ENCODE measurements at regions not wholly inside any gene's neighbourhood (a gene's known extent, or its start where the extent isn't known, plus 50 kb on each side); places are given as distances from the start of the nearest gene placed in this dataset.

DNA sequence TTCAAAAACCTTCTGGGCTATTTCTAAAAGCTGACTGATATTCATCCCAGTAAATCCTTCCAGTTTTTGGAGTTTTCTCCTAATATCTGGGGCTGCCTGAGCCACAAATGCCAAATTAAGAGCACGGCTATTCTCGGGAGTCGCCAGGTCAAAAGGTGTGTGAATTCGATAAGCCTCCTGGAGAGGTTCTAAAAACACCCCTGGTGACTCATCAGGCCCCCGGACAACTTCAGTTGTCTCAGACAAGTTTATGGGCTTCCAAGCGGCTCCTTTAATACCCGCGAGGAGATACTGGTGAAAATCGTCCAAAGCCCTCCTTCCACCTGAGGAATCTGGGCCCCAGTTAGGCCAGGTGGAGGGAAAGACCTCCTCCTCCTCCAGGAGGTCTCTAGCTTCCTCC, 677.1 kb downstream of the TMEM121 start:
- Histone ChIP-seq H3K27me3 (ENCODE audit: control insufficient read depth, insufficient read depth, low read length) (no peaks in the 10 kb centered on the region), H3K27ac (ENCODE audit: low read depth, low read length) (no peak overlapping the region), H3K4me3 (ENCODE audit: low read depth, low read length) (no peak overlapping the region), H3K9ac (ENCODE audit: low read depth, low read length) (no peak overlapping the region), H3K4me1 (ENCODE audit: control insufficient read depth, insufficient read depth, low read length) (no peaks in the 10 kb centered on the region), H3K36me3 (ENCODE audit: control insufficient read depth, insufficient read depth, low read length) (no peaks in the 10 kb centered on the region), H3K9me3 (ENCODE audit: control insufficient read depth, insufficient read depth, low read length) (peaks cover 89% of the 10 kb centered on the region)

DNA sequence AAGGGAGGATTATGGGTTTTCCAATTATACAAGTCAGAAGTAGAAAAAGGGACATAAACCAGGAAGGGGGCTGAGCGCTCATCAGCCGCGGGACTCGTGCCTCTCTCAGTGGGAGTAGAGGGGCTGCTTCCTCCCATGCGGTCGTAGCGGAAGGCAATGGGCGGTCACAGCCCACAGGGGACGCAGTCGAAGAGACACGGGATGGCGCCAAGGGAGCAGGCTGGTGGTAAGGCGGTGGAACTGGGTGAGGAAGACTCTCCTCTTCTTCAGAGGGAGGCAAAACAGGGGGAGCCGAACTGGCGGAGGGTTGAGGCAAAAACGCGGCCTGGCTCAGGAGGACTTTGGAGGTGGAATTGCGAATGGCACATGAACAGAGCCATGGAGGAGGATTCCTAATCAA, 677.7 kb downstream of the TMEM121 start:
- H3K27ac ChIP-seq (ENCODE audit: low read depth, low read length) = no peak overlapping the region
- peaks cover 89% of the 10 kb centered on the region for H3K9me3 ChIP-seq (ENCODE audit: control insufficient read depth, insufficient read depth, low read length)
- no peaks in the 10 kb centered on the region for H3K4me1 ChIP-seq (ENCODE audit: control insufficient read depth, insufficient read depth, low read length)
- H3K36me3 ChIP-seq (ENCODE audit: control insufficient read depth, insufficient read depth, low read length) = no peaks in the 10 kb centered on the region
- no peaks in the 10 kb centered on the region for H3K27me3 ChIP-seq (ENCODE audit: control insufficient read depth, insufficient read depth, low read length)
- no peak overlapping the region for H3K4me3 ChIP-seq (ENCODE audit: low read depth, low read length)
- H3K9ac ChIP-seq (ENCODE audit: low read depth, low read length) = no peak overlapping the region

DNA sequence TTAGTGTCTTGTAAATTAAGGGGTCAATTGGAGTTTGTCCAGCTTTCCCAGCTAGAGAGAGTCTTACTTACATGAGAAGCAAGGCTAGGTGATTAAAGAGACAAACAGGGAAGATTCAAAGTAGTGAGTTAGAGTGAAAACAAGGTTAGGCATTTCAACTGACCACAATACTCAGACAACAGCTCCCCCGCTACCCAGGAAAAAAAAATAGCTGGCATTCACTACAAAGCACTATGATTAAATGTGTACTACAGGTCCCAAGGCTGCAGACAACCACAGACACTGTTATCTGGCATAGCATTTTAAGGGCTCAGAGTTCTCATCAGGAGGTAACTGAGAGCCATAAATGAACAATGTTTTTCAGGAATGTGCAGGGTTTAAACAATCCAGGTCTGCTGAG, 680.9 kb downstream of the TMEM121 start:
- H3K27ac ChIP-seq (ENCODE audit: low read depth, low read length) = no peak overlapping the region
- H3K9ac ChIP-seq (ENCODE audit: low read depth, low read length) = no peak overlapping the region
- H3K9me3 ChIP-seq (ENCODE audit: control insufficient read depth, insufficient read depth, low read length) = peaks cover 88% of the 10 kb centered on the region
- H3K4me1 ChIP-seq (ENCODE audit: control insufficient read depth, insufficient read depth, low read length) = no peaks in the 10 kb centered on the region
- H3K4me3 ChIP-seq (ENCODE audit: low read depth, low read length) = no peak overlapping the region
- H3K36me3 ChIP-seq (ENCODE audit: control insufficient read depth, insufficient read depth, low read length) = no peaks in the 10 kb centered on the region
- H3K27me3 ChIP-seq (ENCODE audit: control insufficient read depth, insufficient read depth, low read length) = no peaks in the 10 kb centered on the region

GRCh38 chr14:106208794-106209193, 682.4 kb downstream of the TMEM121 start:
- Histone ChIP-seq H3K36me3 (ENCODE audit: control insufficient read depth, insufficient read depth, low read length) (no peaks in the 10 kb centered on the region), H3K27me3 (ENCODE audit: control insufficient read depth, insufficient read depth, low read length) (no peaks in the 10 kb centered on the region), H3K27ac (ENCODE audit: low read depth, low read length) (no peak overlapping the region), H3K4me1 (ENCODE audit: control insufficient read depth, insufficient read depth, low read length) (no peaks in the 10 kb centered on the region), H3K9ac (ENCODE audit: low read depth, low read length) (no peak overlapping the region), H3K9me3 (ENCODE audit: control insufficient read depth, insufficient read depth, low read length) (peaks cover 85% of the 10 kb centered on the region), H3K4me3 (ENCODE audit: low read depth, low read length) (no peak overlapping the region; the same call in 1 of the 2 replicates)

- Histone ChIP-seq H3K4me1 (ENCODE audit: control insufficient read depth, insufficient read depth, low read length) (no peaks in the 10 kb centered on the region), H3K4me3 (ENCODE audit: low read depth, low read length) (no peak overlapping the region), H3K27me3 (ENCODE audit: control insufficient read depth, insufficient read depth, low read length) (no peaks in the 10 kb centered on the region), H3K27ac (ENCODE audit: low read depth, low read length) (no peak overlapping the region), H3K9ac (ENCODE audit: low read depth, low read length) (no peak overlapping the region), H3K9me3 (ENCODE audit: control insufficient read depth, insufficient read depth, low read length) (peaks cover 84% of the 10 kb centered on the region), H3K36me3 (ENCODE audit: control insufficient read depth, insufficient read depth, low read length) (no peaks in the 10 kb centered on the region)
Observed at GRCh38 chr14:106209755-106210154, 683.4 kb downstream of the TMEM121 start.

GRCh38 chr14:106210650-106211049, 684.3 kb downstream of the TMEM121 start:
- Histone ChIP-seq H3K9ac (ENCODE audit: low read depth, low read length) (no peak overlapping the region), H3K27me3 (ENCODE audit: control insufficient read depth, insufficient read depth, low read length) (no peaks in the 10 kb centered on the region), H3K4me3 (ENCODE audit: low read depth, low read length) (no peak overlapping the region), H3K4me1 (ENCODE audit: control insufficient read depth, insufficient read depth, low read length) (no peaks in the 10 kb centered on the region), H3K9me3 (ENCODE audit: control insufficient read depth, insufficient read depth, low read length) (peaks cover 84% of the 10 kb centered on the region), H3K27ac (ENCODE audit: low read depth, low read length) (no peak overlapping the region), H3K36me3 (ENCODE audit: control insufficient read depth, insufficient read depth, low read length) (no peaks in the 10 kb centered on the region)

GRCh38 chr14:106211334-106211900, 685.0 kb downstream of the TMEM121 start:
- Histone ChIP-seq H3K9me3 (ENCODE audit: control insufficient read depth, insufficient read depth, low read length) (peaks cover 87% of the 10 kb centered on the region), H3K36me3 (ENCODE audit: control insufficient read depth, insufficient read depth, low read length) (no peaks in the 10 kb centered on the region), H3K27me3 (ENCODE audit: control insufficient read depth, insufficient read depth, low read length) (no peaks in the 10 kb centered on the region), H3K9ac (ENCODE audit: low read depth, low read length) (no peak overlapping the region), H3K27ac (ENCODE audit: low read depth, low read length) (no peak overlapping the region), H3K4me3 (ENCODE audit: low read depth, low read length) (no peak overlapping the region), H3K4me1 (ENCODE audit: control insufficient read depth, insufficient read depth, low read length) (no peaks in the 10 kb centered on the region)

DNA sequence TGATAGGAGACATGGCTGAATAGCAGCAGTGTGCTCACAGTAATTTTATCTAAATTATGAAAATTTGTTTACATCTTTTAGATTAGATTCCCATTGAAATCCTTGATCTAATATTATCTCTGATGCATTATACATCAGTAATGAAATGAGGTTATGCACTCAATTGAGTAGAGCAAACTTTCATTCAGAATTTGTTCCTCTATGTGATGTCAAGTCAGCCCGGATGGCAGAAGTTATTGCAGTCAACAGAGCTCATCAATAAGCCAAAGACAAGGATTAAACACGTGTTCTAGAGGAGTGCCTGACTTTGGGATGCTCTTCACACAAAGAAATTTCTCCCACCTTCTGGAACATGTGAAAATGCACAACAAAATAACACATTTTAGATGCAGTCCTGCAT, 688.8 kb downstream of the TMEM121 start:
- no peaks in the 10 kb centered on the region for H3K36me3 ChIP-seq (ENCODE audit: control insufficient read depth, insufficient read depth, low read length)
- no peaks in the 10 kb centered on the region for H3K27me3 ChIP-seq (ENCODE audit: control insufficient read depth, insufficient read depth, low read length)
- H3K4me3 ChIP-seq (ENCODE audit: low read depth, low read length) = no peak overlapping the region
- H3K27ac ChIP-seq (ENCODE audit: low read depth, low read length) = no peak overlapping the region
- no peak overlapping the region for H3K9ac ChIP-seq (ENCODE audit: low read depth, low read length)
- peaks cover 91% of the 10 kb centered on the region for H3K9me3 ChIP-seq (ENCODE audit: control insufficient read depth, insufficient read depth, low read length)
- H3K4me1 ChIP-seq (ENCODE audit: control insufficient read depth, insufficient read depth, low read length) = no peaks in the 10 kb centered on the region

- Histone ChIP-seq H3K27me3 (ENCODE audit: control insufficient read depth, insufficient read depth, low read length) (no peaks in the 10 kb centered on the region), H3K36me3 (ENCODE audit: control insufficient read depth, insufficient read depth, low read length) (no peaks in the 10 kb centered on the region), H3K4me3 (ENCODE audit: low read depth, low read length) (no peak overlapping the region), H3K9me3 (ENCODE audit: control insufficient read depth, insufficient read depth, low read length) (peaks cover 87% of the 10 kb centered on the region), H3K9ac (ENCODE audit: low read depth, low read length) (no peak overlapping the region), H3K4me1 (ENCODE audit: control insufficient read depth, insufficient read depth, low read length) (no peaks in the 10 kb centered on the region), H3K27ac (ENCODE audit: low read depth, low read length) (no peak overlapping the region)
Observed at GRCh38 chr14:106216679-106217078, 690.3 kb downstream of the TMEM121 start.

GRCh38 chr14:106218174-106218573, 691.8 kb downstream of the TMEM121 start:
- Histone ChIP-seq H3K4me1 (ENCODE audit: control insufficient read depth, insufficient read depth, low read length) (no peaks in the 10 kb centered on the region), H3K9me3 (ENCODE audit: control insufficient read depth, insufficient read depth, low read length) (peaks cover 88% of the 10 kb centered on the region), H3K27me3 (ENCODE audit: control insufficient read depth, insufficient read depth, low read length) (no peaks in the 10 kb centered on the region), H3K4me3 (ENCODE audit: low read depth, low read length) (no peak overlapping the region), H3K36me3 (ENCODE audit: control insufficient read depth, insufficient read depth, low read length) (no peaks in the 10 kb centered on the region), H3K9ac (ENCODE audit: low read depth, low read length) (no peak overlapping the region), H3K27ac (ENCODE audit: low read depth, low read length) (no peak overlapping the region)

DNA sequence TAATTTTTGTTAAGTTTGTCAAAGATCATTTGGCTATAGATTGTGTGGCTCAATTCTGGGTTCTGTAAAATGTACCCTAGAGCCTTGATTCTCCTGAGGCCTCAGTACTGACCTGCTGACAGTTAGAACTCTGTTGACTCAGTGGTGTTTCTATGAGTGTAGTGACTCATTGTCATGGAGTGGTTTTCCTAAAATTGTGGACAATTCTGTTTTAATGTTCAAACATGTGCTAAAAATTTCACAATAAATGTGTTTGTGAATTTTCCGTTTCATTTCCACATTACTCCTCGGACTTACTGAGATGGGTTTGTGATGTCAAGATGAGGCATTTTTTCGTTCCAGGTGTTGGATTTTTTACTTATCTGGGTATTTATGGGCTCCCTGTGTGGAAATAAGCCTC, 695.9 kb downstream of the TMEM121 start:
- H3K27ac ChIP-seq (ENCODE audit: low read depth, low read length) = no peak overlapping the region
- H3K4me1 ChIP-seq (ENCODE audit: control insufficient read depth, insufficient read depth, low read length) = no peaks in the 10 kb centered on the region
- H3K36me3 ChIP-seq (ENCODE audit: control insufficient read depth, insufficient read depth, low read length) = no peaks in the 10 kb centered on the region
- H3K9me3 ChIP-seq (ENCODE audit: control insufficient read depth, insufficient read depth, low read length) = peaks cover 93% of the 10 kb centered on the region
- H3K27me3 ChIP-seq (ENCODE audit: control insufficient read depth, insufficient read depth, low read length) = no peaks in the 10 kb centered on the region
- no peak overlapping the region for H3K9ac ChIP-seq (ENCODE audit: low read depth, low read length)
- no peak overlapping the region for H3K4me3 ChIP-seq (ENCODE audit: low read depth, low read length)

GRCh38 chr14:106222731-106223130, 696.3 kb downstream of the TMEM121 start:
- H3K36me3 ChIP-seq (ENCODE audit: control insufficient read depth, insufficient read depth, low read length) = no peaks in the 10 kb centered on the region
- H3K4me1 ChIP-seq (ENCODE audit: control insufficient read depth, insufficient read depth, low read length) = no peaks in the 10 kb centered on the region
- H3K27ac ChIP-seq (ENCODE audit: low read depth, low read length) = no peak overlapping the region
- H3K27me3 ChIP-seq (ENCODE audit: control insufficient read depth, insufficient read depth, low read length) = no peaks in the 10 kb centered on the region
- no peak overlapping the region for H3K4me3 ChIP-seq (ENCODE audit: low read depth, low read length)
- no peak overlapping the region for H3K9ac ChIP-seq (ENCODE audit: low read depth, low read length)
- peaks cover 93% of the 10 kb centered on the region for H3K9me3 ChIP-seq (ENCODE audit: control insufficient read depth, insufficient read depth, low read length)
